OCI-LY3 (cell line): ENCODE measurements at regions not wholly inside any gene's neighbourhood (a gene's known extent, or its start where the extent isn't known, plus 50 kb on each side); places are given as distances from the start of the nearest gene placed in this dataset.

Source experiments
- H2AFZ ChIP-seq: fragments of 200-600, 300-600 bp; shearing (Covaris generic); 2 replicates; pipeline ENCODE4 v1.6.0; 2014; ENCODE audit warnings: antibody characterized with exemption, low read depth, low read length
- H3K27ac ChIP-seq: fragments of 200-600, 300-600 bp; sonication (generic); 2 replicates; pipeline ENCODE4 v1.5.1; 2014; ENCODE audit warnings: mild to moderate bottlenecking, low read length, moderate library complexity, mixed read lengths
- H3K27me3 ChIP-seq: fragments of 200-600, 300-600 bp; sonication (generic); 2 replicates; pipeline ENCODE4 v1.6.1; 2014; ENCODE audit warnings: low read depth, low read length, mixed read lengths
- H3K36me3 ChIP-seq: fragments of 200-600, 300-600 bp; sonication (generic); replicated peaks from 2 replicates; pipeline ENCODE3; 2014; ENCODE audit warnings: low read depth, low read length, mixed read lengths
- H3K4me1 ChIP-seq: fragments of 300-600, 200-600 bp; sonication (generic); 2 replicates; pipeline ENCODE4 v1.6.1; 2014; ENCODE audit warnings: low read length, mixed read lengths
- H3K4me2 ChIP-seq: fragments of 200-600, 300-600 bp; sonication (generic); 2 replicates; pipeline ENCODE4 v1.6.1; 2014; ENCODE audit warnings: low read length, mixed read lengths
- H3K4me3 ChIP-seq: fragments of 300-600, 200-600 bp; sonication (generic); 2 replicates; pipeline ENCODE4 v1.5.1; 2014; ENCODE audit warnings: antibody characterized with exemption, mild to moderate bottlenecking, low read length, moderate library complexity
- H3K79me2 ChIP-seq: fragments of 300-600, 200-600 bp; shearing (Covaris generic); 2 replicates; pipeline ENCODE4 v1.6.1; 2014; ENCODE audit warnings: mild to moderate bottlenecking, low read length, mixed read lengths
- H3K9ac ChIP-seq: fragments of 300-600, 200-600 bp; shearing (Covaris generic); 2 replicates; pipeline ENCODE4 v1.6.0; 2014; ENCODE audit warnings: mild to moderate bottlenecking, low read length, moderate library complexity
- H3K9me3 ChIP-seq: fragments of 200-600, 300-600 bp; shearing (Covaris generic); 2 replicates; pipeline ENCODE4 v1.6.1; 2014; ENCODE audit warnings: low read length, mixed read lengths; ENCODE audit not compliant: insufficient read depth
- H4K20me1 ChIP-seq: fragments of 200-600, 300-600 bp; sonication (generic); 2 replicates; pipeline ENCODE4 v1.6.1; 2016; ENCODE audit warnings: low read length, mixed read lengths; ENCODE audit not compliant: insufficient read depth
- CTCF ChIP-seq: fragments of 200-600, 300-600 bp; sonication (generic); IDR thresholded peaks from 2 replicates; pipeline ENCODE4 v1.5.1; 2014; ENCODE audit warnings: antibody characterized with exemption, low read length, low read depth
- EZH2phosphoT487 ChIP-seq: fragments of 200-600 bp; shearing (Covaris generic); IDR thresholded peaks from 2 replicates; pipeline ENCODE4 v1.6.1; 2018; ENCODE audit warnings: antibody characterized with exemption, mixed run types, low read depth

- Histone ChIP-seq H3K4me2 (no peak overlapping the region), H3K79me2 (no peaks in the 10 kb centered on the region), H4K20me1 (no peaks in the 10 kb centered on the region), H3K36me3 (no peaks in the 10 kb centered on the region), H3K9ac (no peak overlapping the region), H3K4me3 (no peak overlapping the region), H3K27ac (no peak overlapping the region), H3K4me1 (peaks cover 5% of the 10 kb centered on the region; the same call in 1 of the 2 replicates), H3K9me3 (no peaks in the 10 kb centered on the region), H2AFZ (no peak overlapping the region), H3K27me3 (no peaks in the 10 kb centered on the region)
- TF ChIP-seq CTCF (no peak), EZH2phosphoT487 (no peak)
Measured at GRCh38 chr11:109849946-109850345, 243.2 kb upstream of the ZC3H12C start.

GRCh38 chr11:109851780-109852390, 241.3 kb upstream of the ZC3H12C start:
- TF ChIP-seq EZH2phosphoT487 (no peak), CTCF (no peak)
- no peak overlapping the region for H3K4me2 ChIP-seq
- no peaks in the 10 kb centered on the region for H3K36me3 ChIP-seq
- no peak overlapping the region for H3K27ac ChIP-seq
- H2AFZ ChIP-seq: no peak overlapping the region
- H4K20me1 ChIP-seq: no peaks in the 10 kb centered on the region
- no peaks in the 10 kb centered on the region for H3K9me3 ChIP-seq
- H3K9ac ChIP-seq: no peak overlapping the region
- no peaks in the 10 kb centered on the region for H3K79me2 ChIP-seq
- peaks cover 11% of the 10 kb centered on the region; the same call in 1 of the 2 replicates for H3K4me1 ChIP-seq
- H3K27me3 ChIP-seq: no peaks in the 10 kb centered on the region
- no peak overlapping the region for H3K4me3 ChIP-seq

GRCh38 chr11:109853156-109853776, 239.9 kb upstream of the ZC3H12C start:
- H3K36me3 ChIP-seq: no peaks in the 10 kb centered on the region
- H3K79me2 ChIP-seq: no peaks in the 10 kb centered on the region
- H3K4me1 ChIP-seq: peaks cover 13% of the 10 kb centered on the region
- no peak overlapping the region for H3K4me2 ChIP-seq
- H2AFZ ChIP-seq: no peak overlapping the region
- no peaks in the 10 kb centered on the region for H3K9me3 ChIP-seq
- H3K27ac ChIP-seq: no peak overlapping the region
- no peaks in the 10 kb centered on the region for H4K20me1 ChIP-seq
- H3K4me3 ChIP-seq: no peak overlapping the region
- no peaks in the 10 kb centered on the region for H3K27me3 ChIP-seq
- TF ChIP-seq EZH2phosphoT487 (no peak), CTCF (peak; percentile 86)
- H3K9ac ChIP-seq: no peak overlapping the region

DNA sequence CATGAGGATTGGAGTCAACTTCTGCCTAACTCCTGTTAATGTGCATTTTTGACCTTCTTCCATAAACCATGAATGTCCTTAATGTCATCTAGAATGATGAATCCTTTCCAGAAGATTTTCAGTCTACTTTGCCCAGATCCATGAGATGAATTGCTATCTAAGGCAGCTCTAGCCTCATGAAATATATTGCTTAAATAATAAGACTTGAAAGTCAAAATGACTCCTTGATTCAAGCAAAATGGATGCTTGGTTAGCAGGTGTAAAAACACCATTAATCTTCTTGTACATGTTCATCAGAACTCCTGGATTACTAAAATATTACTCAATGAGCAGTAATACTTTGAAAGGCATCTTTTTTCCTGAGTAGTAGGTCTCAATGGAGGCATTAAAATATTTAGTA, 238.5 kb upstream of the ZC3H12C start:
- H3K27me3 ChIP-seq: no peaks in the 10 kb centered on the region
- H3K9me3 ChIP-seq: no peaks in the 10 kb centered on the region
- H3K79me2 ChIP-seq: no peaks in the 10 kb centered on the region
- no peak overlapping the region for H3K9ac ChIP-seq
- H3K4me3 ChIP-seq: no peak overlapping the region
- no peaks in the 10 kb centered on the region for H4K20me1 ChIP-seq
- no peaks in the 10 kb centered on the region for H3K36me3 ChIP-seq
- H3K27ac ChIP-seq: no peak overlapping the region
- no peak for TF ChIP-seq CTCF
- H3K4me1 ChIP-seq: peaks cover 23% of the 10 kb centered on the region
- no peak overlapping the region for H3K4me2 ChIP-seq
- H2AFZ ChIP-seq: no peak overlapping the region
